Suprapubic skin (tissue), 4 donors: ENCODE measurements at regions not wholly inside any gene's neighbourhood (a gene's known extent, or its start where the extent isn't known, plus 50 kb on each side); places are given as distances from the start of the nearest gene placed in this dataset.

Experiments used
- EP300 ChIP-seq: sonication (generic); formaldehyde crosslinking; IDR thresholded peaks from one replicate; pipeline ENCODE4 v1.6.1; 2017; ENCODE audit warnings: antibody characterized with exemption
- POLR2A ChIP-seq, 2 donors: fragments of 450-650 bp; IDR thresholded peaks; one replicate each; pipeline ENCODE4 v1.6.1; 2017; ENCODE audit warnings: antibody characterized with exemption in 2 of 2, mild to moderate bottlenecking in 2 of 2, moderate library complexity in 2 of 2
- POLR2AphosphoS5 ChIP-seq, 3 donors: sonication (generic); formaldehyde crosslinking; IDR thresholded peaks; one replicate each; pipeline ENCODE4 v1.6.1; 2017; ENCODE audit warnings: antibody characterized with exemption in 3 of 3
- TF ChIP-seq, protein P1 (sequence below), 2 donors: fragments of 200-600 bp in 1 of 2; fragments of 450-650 bp in 1 of 2; sonication (generic) in 1 of 2; IDR thresholded peaks; one replicate each; pipeline ENCODE4 v1.5.1; 2016 to 2019; ENCODE audit warnings: antibody characterized with exemption in 2 of 2, mild to moderate bottlenecking in 1 of 2, moderate library complexity in 1 of 2

DNA sequence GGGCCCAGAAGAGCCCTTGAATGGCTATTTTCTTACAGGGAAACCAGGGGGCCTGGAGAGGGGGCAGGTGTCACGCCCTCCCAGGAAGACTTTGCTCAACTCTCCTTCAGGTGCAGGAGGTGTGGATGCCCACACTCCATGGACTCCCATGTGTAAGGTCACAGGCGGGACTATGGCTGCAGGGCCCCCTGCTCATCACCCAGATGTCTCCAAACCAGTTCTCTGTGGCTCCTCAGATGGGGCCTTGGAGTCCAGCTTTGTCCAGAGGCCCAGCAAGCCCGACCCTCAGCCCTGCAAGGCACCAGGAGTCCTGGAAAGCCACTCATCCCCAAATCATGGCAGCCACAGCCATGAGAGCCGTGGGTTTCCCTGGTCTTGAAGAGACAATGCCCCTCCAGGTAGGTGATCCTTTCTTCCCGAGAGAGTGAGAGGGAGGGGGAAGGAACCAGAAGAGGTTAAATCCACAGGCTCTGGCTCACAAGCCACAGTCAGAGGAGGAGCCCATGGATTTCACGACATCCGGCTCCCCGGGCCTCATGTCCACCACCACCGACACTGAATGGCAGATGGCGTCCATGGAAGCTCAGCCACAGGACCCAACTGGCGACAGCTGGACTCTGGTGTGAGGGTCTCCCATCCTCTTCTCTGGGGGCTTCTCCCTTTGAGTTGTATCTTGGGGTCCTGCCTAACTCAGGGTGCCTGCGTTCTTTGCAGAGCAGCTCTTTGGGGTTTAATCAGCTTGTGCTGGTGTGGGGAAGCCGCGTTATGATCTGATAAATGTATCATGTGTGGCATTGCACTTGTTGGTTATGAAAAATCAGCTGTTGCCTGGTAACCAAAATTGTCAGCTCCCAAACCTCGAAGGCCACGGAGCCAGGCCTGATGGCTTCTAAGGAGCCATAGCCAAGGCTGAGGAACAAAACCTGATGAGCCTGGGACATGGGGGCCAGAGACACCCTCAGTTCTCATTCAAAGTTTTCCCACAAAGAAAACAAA lies 620.4 kb downstream of the BRD1 start:
- TF ChIP-seq, protein P1, sequence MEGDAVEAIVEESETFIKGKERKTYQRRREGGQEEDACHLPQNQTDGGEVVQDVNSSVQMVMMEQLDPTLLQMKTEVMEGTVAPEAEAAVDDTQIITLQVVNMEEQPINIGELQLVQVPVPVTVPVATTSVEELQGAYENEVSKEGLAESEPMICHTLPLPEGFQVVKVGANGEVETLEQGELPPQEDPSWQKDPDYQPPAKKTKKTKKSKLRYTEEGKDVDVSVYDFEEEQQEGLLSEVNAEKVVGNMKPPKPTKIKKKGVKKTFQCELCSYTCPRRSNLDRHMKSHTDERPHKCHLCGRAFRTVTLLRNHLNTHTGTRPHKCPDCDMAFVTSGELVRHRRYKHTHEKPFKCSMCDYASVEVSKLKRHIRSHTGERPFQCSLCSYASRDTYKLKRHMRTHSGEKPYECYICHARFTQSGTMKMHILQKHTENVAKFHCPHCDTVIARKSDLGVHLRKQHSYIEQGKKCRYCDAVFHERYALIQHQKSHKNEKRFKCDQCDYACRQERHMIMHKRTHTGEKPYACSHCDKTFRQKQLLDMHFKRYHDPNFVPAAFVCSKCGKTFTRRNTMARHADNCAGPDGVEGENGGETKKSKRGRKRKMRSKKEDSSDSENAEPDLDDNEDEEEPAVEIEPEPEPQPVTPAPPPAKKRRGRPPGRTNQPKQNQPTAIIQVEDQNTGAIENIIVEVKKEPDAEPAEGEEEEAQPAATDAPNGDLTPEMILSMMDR (IDR thresholded peaks at IDR 0.05) = no peak
- TF ChIP-seq POLR2A (IDR thresholded peaks at IDR 0.05) (no peak), POLR2AphosphoS5 (IDR thresholded peaks at IDR 0.05) (no peak), EP300 (no peak)
